Activated CD8-positive, alpha-beta memory T cell treated with anti-CD3 and anti-CD28 coated beads for 36 hours (primary cell): ENCODE measurements at regions not wholly inside any gene's neighbourhood (a gene's known extent, or its start where the extent isn't known, plus 50 kb on each side); places are given as distances from the start of the nearest gene placed in this dataset.
"Not testable (repeated sequence)": the region's sequence is repeated elsewhere in the genome, so short reads cannot be mapped to it uniquely, and the experiment has no call there.

Experiments used
- CTCF ChIA-PET: fragments of 350-600 bp; sonication (Branson Sonifier 250); formaldehyde crosslinking; loops from one replicate; lab custom pipeline; 2021; ENCODE audit warnings: antibody characterized with exemption; lab: Charles Lee
- POLR2A ChIA-PET: fragments of 350-600 bp; sonication (Branson Sonifier 250); formaldehyde crosslinking; loops from one replicate; lab custom pipeline; 2021; ENCODE audit warnings: antibody characterized with exemption; lab: Charles Lee

GRCh38 chrX:131693359-131693758 lies 149.5 kb downstream of the OR13H1 start:
- ChIA-PET CTCF (no interaction called here), POLR2A (no interaction called here)

GRCh38 chrX:131696989-131697388 lies 153.1 kb downstream of the OR13H1 start:
- CTCF ChIA-PET, POLR2A ChIA-PET: not testable (repeated sequence)

- CTCF ChIA-PET: no interaction called here
- POLR2A ChIA-PET: no interaction called here
Measured at GRCh38 chrX:131703646-131704045, 159.8 kb downstream of the OR13H1 start.

GRCh38 chrX:131704136-131704695 lies 160.3 kb downstream of the OR13H1 start:
- POLR2A ChIA-PET: no interaction called here
- CTCF ChIA-PET: no interaction called here

- CTCF ChIA-PET: no interaction called here
- POLR2A ChIA-PET: no interaction called here
Measured at GRCh38 chrX:131709553-131709952, 165.7 kb downstream of the OR13H1 start.

- ChIA-PET CTCF (no interaction called here), POLR2A (no interaction called here)
Measured at GRCh38 chrX:131711478-131711867, 167.6 kb downstream of the OR13H1 start.

GRCh38 chrX:131723646-131724045 lies 179.8 kb downstream of the OR13H1 start:
- POLR2A ChIA-PET: no interaction called here
- CTCF ChIA-PET: no interaction called here

- ChIA-PET CTCF (no interaction called here), POLR2A (no interaction called here)
Measured at GRCh38 chrX:131724292-131724691, 180.4 kb downstream of the OR13H1 start.

- CTCF ChIA-PET: no interaction called here
- POLR2A ChIA-PET: no interaction called here
Measured at GRCh38 chrX:131725001-131725654, 181.3 kb downstream of the OR13H1 start.

- ChIA-PET POLR2A (no interaction called here), CTCF (no interaction called here)
Measured at GRCh38 chrX:131727778-131728177, 183.9 kb downstream of the OR13H1 start.

GRCh38 chrX:131728295-131729145 lies 184.6 kb downstream of the OR13H1 start:
- POLR2A ChIA-PET: no interaction called here

GRCh38 chrX:131729295-131729694 lies 185.4 kb downstream of the OR13H1 start:
- CTCF ChIA-PET: no interaction called here
- POLR2A ChIA-PET: no interaction called here

More at GRCh38 chrX:131728295-131729145, 184.6 kb downstream of the OR13H1 start:
- CTCF ChIA-PET: no interaction called here

- POLR2A ChIA-PET: no interaction called here
Measured at GRCh38 chrX:131734621-131735020, 190.7 kb downstream of the OR13H1 start.

GRCh38 chrX:131735127-131735526 lies 191.3 kb downstream of the OR13H1 start:
- ChIA-PET POLR2A (no interaction called here), CTCF (no interaction called here)

More at GRCh38 chrX:131734621-131735020, 190.7 kb downstream of the OR13H1 start:
- CTCF ChIA-PET: no interaction called here

GRCh38 chrX:131739823-131740222 lies 195.9 kb downstream of the OR13H1 start:
- CTCF ChIA-PET: no interaction called here
- POLR2A ChIA-PET: no interaction called here

- CTCF ChIA-PET: no interaction called here
- POLR2A ChIA-PET: no interaction called here
Measured at GRCh38 chrX:131741103-131741581, 197.3 kb downstream of the OR13H1 start.

GRCh38 chrX:131745942-131746489 lies 202.1 kb downstream of the OR13H1 start:
- POLR2A ChIA-PET: no interaction called here
- CTCF ChIA-PET: no interaction called here

GRCh38 chrX:131746491-131746968 lies 202.7 kb downstream of the OR13H1 start:
- CTCF ChIA-PET: no interaction called here
- POLR2A ChIA-PET: no interaction called here

GRCh38 chrX:131747173-131747572 lies 203.3 kb downstream of the OR13H1 start:
- POLR2A ChIA-PET: no interaction called here
- CTCF ChIA-PET: no interaction called here
